Type B pancreatic cell (in vitro differentiated cells): ENCODE measurements at regions not wholly inside any gene's neighbourhood (a gene's known extent, or its start where the extent isn't known, plus 50 kb on each side); places are given as distances from the start of the nearest gene placed in this dataset.
A peak's percentile ranks its signal among the peaks of the same experiment; 100 is the strongest.

Source experiments
- DNase-seq: peaks from one replicate; pipeline ENCODE4 v3.0.0; 2021; ENCODE audit warnings: mixed read lengths; ENCODE audit not compliant: unreplicated experiment; ENCODE audit errors: extremely low spot score
- H3K27ac Mint-ChIP-seq: 2 replicates; pipeline ENCODE4 v1.8.0; 2021; ENCODE audit warnings: mild to moderate bottlenecking, mixed read lengths
- H3K27me3 Mint-ChIP-seq: 2 replicates; pipeline ENCODE4 v1.8.0; 2021; ENCODE audit warnings: mixed read lengths
- H3K36me3 Mint-ChIP-seq: 2 replicates; pipeline ENCODE4 v1.8.0; 2021; ENCODE audit warnings: mixed read lengths
- H3K4me1 Mint-ChIP-seq: one replicate; pipeline ENCODE4 v1.8.0; 2021; ENCODE audit warnings: mixed read lengths; ENCODE audit not compliant: unreplicated experiment
- H3K4me3 Mint-ChIP-seq: 2 replicates; pipeline ENCODE4 v1.8.0; 2021; ENCODE audit warnings: mild to moderate bottlenecking, mixed read lengths
- H3K9me3 Mint-ChIP-seq: 2 replicates; pipeline ENCODE4 v1.8.0; 2021; ENCODE audit warnings: mixed read lengths
- CTCF ChIP-seq: fragments of 200-600 bp; sonication (generic); conservative IDR thresholded peaks from 2 replicates; pipeline ENCODE4 v1.5.0; 2021; ENCODE audit warnings: antibody characterized with exemption, mild to moderate bottlenecking

- no peaks in the 10 kb centered on the region for H3K4me1 Mint-ChIP-seq
- no peak overlapping the region for H3K4me3 Mint-ChIP-seq
- no peaks in the 10 kb centered on the region for H3K9me3 Mint-ChIP-seq
- TF ChIP-seq CTCF: no peak
- H3K27me3 Mint-ChIP-seq: peaks cover 5% of the 10 kb centered on the region
- H3K36me3 Mint-ChIP-seq: no peaks in the 10 kb centered on the region
- no peak for DNase-seq
- no peak overlapping the region for H3K27ac Mint-ChIP-seq
Observed at GRCh38 chr4:110292994-110293744, 94.8 kb upstream of the ELOVL6 start.

GRCh38 chr4:110290511-110290910 lies 92.1 kb upstream of the ELOVL6 start:
- no peak for DNase-seq
- Mint-ChIP-seq H3K36me3 (no peaks in the 10 kb centered on the region), H3K4me1 (no peaks in the 10 kb centered on the region), H3K27ac (no peak overlapping the region), H3K27me3 (no peaks in the 10 kb centered on the region), H3K4me3 (no peak overlapping the region), H3K9me3 (no peaks in the 10 kb centered on the region)
- no peak for TF ChIP-seq CTCF

- TF ChIP-seq CTCF: no peak
- no peak for DNase-seq
- Mint-ChIP-seq H3K9me3 (no peaks in the 10 kb centered on the region), H3K27me3 (no peaks in the 10 kb centered on the region), H3K36me3 (no peaks in the 10 kb centered on the region), H3K4me3 (no peak overlapping the region), H3K4me1 (no peaks in the 10 kb centered on the region), H3K27ac (no peak overlapping the region)
Observed at GRCh38 chr4:110289601-110290100, 91.2 kb upstream of the ELOVL6 start.

- peak overlapping the region; percentile 10 for H3K27ac Mint-ChIP-seq
- H3K4me3 Mint-ChIP-seq: no peak overlapping the region
- H3K36me3 Mint-ChIP-seq: no peaks in the 10 kb centered on the region
- H3K4me1 Mint-ChIP-seq: no peaks in the 10 kb centered on the region
- DNase-seq: no peak
- no peak for TF ChIP-seq CTCF
- H3K9me3 Mint-ChIP-seq: no peaks in the 10 kb centered on the region
- no peaks in the 10 kb centered on the region for H3K27me3 Mint-ChIP-seq
Observed at GRCh38 chr4:110287130-110287529, 88.7 kb upstream of the ELOVL6 start.

- H3K9me3 Mint-ChIP-seq: no peaks in the 10 kb centered on the region
- no peaks in the 10 kb centered on the region for H3K27me3 Mint-ChIP-seq
- no peak overlapping the region for H3K27ac Mint-ChIP-seq
- no peaks in the 10 kb centered on the region for H3K4me1 Mint-ChIP-seq
- no peak for DNase-seq
- no peak for TF ChIP-seq CTCF
- H3K36me3 Mint-ChIP-seq: no peaks in the 10 kb centered on the region
- H3K4me3 Mint-ChIP-seq: no peak overlapping the region
Observed at GRCh38 chr4:110278127-110278526, 79.7 kb upstream of the ELOVL6 start.
